HG03045 (cell line): ENCODE measurements at regions not wholly inside any gene's neighbourhood (a gene's known extent, or its start where the extent isn't known, plus 50 kb on each side); places are given as distances from the start of the nearest gene placed in this dataset.

Experiments used
- ATAC-seq: cut with Tn5 transposase; IDR thresholded peaks from one replicate; pipeline ENCODE4 v1.9.1; 2021; ENCODE audit warnings: mild to moderate bottlenecking, moderate library complexity; ENCODE audit not compliant: unreplicated experiment

DNA sequence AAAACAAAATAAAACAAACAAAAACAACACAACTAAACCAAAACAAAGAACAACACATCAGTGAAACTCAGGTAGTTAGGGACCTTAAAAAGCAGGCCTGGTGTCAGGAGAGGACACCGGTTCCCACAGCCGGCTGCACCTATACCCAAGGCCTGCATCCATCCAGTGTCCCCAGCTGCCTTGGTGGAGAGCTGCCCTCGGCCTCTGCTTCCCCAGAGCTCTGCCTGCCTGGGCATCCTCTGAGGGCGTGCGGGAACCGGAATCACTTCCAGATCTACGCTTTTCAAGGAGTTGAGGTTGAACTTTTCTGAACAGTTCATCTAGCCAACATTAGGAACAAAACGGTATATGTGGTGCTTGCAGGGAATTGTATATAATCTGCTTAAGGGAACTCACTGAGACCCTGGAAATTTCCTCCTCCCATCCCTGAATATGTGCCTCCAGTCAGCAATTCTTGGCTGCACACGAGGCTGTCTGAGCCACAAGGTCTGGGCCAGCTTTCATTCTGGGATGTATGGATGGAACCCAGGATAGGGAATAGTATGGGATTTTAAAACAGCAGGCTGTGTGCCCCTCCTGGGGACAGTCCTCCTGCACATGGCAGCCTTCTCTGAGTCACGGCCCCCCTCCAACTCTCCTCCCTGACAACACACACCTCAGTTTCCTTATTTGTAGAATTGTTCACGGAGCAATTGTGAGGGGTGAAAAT, 319.0 kb upstream of the RTL1 start:
- ATAC-seq: no peak

DNA sequence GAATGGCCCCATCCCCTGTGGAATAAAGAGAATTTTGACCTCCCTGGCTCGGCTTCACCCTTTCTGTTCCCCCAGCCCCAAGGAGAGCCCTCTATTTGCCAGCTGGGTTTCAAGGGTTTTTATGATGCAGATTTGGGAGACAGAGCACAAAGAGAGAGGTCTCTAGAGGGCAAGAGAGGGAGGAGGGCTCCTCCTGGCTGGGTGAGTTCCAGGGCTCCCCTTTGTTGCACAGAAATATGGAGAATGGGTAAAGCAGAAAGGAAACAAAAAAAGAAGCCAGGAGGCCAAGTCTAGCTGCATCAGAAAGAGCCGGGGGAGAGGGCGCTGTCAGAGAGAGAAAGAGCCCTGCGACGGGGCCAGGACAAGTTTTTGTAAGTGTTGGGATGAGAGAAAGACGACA, 319.6 kb upstream of the RTL1 start:
- ATAC-seq: no peak

DNA sequence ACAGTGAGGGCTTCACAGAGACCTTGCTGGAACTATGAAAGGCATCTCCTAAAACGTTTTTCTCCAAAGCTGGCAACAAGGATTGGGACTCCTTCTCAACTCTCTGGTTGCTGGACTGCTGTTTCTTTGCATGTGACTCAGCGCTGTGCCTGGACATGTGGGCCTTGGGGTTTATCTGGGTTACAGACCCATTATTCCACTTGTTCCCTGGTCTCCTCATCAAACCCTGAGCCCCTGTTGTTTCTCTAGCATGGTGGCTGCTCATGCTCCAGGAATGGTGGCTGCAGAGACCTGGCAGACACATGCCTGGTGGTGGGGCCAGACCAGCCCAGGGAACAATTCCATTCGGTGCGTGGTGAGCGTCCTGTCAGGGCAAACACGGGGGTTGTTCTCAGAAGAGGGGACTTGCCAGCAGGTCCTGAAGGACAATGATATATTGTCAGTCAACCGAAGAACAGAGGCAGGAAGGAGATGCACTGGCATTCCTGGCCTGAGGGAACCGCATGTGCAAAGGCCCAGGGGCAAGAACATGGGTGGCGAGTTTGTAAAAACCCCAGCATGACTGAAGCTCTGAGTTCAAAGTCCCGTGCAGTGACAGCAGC, 320.1 kb upstream of the RTL1 start:
- no peak for ATAC-seq

DNA sequence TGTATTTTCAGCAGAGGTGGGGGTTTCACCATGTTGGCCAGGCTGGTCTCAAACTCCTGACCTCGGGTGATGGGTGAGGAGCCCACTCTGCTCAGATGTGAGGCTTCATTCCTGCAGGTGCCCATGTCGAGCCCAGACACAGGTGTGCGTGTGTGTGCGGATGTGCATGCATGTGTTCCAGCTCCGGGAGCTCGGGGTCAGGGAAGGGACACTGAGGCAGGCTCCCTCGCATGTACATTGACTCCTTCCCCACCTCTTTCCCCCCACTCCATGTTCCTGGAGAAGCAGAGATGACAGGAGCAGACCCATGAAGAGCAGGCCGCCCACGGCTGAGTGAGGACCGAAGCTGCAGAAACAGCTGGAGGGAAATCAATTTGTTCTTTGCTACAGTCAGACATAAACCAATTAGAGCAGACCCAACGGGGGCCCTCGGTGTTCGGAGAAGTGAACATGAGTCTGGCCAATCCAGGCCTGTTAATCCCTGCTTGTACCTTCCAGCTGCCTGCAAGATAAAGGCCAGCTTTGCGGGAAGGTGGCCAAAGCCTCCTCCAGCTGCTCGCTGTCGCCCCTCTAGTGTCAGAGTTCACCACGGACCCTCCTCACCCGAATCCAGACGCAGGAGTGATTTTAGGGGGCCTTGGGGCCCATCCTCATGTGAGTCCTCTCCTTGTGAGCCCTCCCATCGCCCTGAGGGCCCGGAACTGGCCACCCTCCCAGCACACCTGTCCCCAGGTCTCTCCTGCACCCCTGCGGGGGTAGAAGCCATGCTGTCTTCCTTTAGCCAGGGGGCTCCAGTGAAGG, 321.0 kb upstream of the RTL1 start:
- ATAC-seq: no peak

DNA sequence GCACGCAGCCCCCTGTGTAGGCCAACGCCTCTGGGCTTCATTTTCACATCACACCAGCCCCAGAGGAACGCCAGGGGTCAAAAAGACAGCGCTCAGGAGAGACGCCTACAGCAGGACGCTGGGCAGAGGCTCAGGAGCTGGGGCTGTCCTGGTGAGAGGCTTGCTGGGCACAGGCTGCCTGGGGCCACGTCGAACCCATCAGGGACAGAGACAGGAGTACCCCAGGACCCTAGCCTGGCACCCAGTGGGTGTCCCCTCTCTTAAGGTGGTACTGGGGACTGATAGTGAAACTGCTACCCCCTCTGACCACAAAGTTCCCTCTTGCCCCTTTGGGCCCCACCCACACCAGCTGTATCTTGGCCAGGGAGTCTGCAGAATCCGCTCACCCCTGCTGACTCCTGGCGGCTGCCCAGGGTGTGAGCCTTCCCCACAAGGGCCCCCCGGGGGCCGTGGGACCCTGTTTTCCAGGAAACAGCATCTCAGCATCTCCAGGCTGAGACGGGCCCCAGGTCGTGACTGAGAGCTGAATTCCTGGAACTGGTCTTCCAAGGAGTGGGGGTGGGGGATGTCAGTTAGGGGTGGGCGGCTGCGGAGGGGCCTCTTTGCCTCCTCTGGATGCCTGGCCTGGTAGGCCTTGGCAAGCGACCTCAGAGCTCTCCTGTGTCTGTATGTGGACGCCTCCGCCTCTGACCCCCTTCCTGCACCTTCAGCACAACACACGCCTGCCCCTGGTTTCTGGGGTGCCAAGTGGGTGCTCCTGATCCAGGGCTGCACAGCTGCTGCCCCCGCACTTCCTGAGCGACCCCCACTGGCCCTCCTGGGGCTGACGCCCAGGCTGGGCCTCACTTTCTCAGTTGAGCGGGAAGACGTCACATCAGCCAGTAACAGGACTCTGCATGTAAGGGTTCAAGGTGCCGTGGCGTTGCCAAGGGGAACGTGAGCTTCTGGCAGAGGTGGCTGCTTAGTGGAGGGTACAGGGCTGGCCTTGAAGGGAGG, 321.9 kb upstream of the RTL1 start:
- no peak for ATAC-seq

DNA sequence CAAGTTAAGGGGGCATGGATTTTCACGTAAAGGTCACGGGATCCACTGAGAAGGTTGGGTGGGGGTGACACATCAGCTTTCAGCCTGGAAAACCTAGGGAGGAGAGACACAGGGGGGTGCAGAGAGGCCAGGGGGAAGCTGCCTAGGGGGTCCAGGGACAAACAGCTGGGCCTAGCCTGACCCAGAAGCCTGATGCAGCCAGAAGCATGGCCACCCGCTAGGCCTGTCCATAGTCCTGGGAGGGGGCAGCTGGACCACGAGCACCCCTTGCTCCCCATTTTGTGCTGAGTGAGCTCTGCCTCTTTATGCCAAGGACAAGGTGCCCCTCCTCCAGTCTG, 322.7 kb upstream of the RTL1 start:
- ATAC-seq: no peak

DNA sequence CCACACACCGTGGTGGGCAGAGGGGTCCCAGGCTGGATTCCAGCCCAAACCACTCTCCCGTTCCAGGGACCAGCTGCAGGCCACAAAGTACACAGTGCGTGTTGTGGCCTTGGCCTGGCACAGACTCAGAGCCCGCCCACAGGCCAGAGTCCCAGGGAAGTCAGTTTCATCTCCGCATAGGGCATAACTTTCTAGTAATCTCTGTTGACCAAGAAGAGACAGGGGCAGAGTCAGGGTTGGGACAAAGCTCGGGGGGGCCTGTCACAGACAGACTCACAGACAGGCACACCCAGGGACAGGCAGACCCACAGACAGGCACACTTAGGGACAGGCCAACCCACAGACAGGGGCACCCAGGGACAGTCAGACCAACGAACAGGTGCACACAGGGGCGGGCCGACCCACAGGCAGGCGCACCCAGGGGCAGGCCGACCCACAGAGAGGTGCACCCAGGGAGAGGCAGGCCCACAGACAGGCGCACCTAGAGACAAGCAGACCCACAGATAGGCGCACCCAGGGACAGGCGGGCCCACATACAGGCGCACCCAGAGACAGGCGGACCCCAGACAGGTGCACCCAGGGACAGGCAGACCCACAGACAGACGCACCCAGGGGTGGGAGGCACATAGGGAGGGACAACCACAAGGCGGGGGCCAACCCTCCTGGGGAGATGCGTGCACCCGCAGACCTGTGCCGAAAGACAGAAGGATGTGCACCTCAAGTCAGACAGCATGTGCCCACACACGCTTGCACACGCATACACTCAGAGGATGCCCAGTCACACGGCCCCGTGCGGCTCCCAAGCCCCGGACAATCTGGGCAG, 323.3 kb upstream of the RTL1 start:
- ATAC-seq: no peak

DNA sequence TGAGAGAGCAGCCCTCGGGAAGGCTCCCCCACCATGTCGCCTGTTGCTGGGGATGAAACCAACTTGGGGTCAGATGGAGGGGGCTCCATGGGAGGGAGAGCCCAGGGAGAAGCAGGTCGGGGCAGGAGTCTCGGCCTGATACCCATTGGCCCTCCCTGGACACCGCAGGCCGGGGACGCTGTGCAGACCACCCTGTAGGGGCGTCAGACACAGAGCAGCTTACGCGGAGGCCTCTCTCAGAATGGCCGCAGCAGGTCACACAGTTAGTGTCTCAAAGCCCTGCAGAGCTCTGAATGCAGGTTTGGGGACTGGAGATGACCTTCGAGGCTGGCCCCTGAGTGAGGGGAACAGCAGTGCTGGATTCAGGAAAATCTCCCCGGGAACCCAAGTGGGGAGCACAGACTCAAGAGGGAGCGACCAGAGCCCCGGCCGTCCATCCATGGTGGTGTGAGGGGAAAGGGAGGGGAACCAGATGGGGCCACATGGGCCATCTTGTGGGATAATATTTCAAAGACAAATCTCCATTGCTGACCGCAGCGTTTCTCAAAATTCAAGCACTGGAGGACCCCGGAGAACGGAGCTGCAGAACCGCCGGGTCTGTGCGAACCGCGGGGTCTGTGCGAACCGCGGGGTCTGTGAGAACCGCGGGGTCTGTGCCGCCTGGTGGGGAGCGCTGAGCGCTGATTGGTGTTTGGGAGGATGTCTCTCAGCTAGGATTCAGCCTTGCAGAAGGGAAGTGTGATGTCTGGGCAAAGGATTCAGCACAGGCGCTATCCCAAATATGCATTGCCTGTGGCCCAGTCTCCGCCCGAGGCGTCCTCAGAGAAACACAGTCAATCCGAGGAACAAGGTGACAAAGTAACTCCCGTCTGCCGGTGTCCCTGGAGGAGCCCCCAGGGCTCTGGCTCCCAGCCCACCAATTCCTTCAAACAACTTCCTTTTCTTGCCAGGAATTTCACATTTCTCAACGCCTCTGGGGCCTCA, 324.4 kb upstream of the RTL1 start:
- ATAC-seq: no peak

DNA sequence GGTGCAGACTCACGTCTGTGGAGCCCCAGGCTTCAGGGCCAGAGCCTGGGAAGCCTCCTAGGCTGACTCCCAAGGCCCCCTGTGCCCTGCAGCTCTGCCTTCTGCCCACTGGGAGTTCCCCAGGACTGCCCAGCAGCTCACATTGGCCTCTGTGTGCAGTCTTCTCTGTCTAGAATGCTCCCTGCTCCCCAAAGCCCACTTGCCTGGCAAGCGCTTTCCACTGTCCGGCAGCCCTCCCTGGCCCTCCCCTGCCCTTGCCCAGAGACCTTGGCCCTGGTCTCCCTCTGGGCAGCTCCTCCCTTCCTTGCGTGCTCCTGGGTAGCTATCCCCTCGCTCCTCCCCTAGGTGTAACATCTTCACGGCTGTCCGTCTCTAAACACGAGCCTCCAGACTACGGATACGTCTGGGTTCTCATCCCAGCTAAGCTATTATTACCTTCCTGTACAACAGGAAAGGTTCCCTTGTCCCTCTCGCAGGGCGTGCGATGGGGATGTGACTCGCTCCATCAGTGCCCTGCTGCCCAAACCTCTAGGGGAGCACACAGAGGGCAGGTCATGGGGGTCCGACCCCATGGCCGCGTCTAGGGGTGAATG, 325.5 kb upstream of the RTL1 start:
- ATAC-seq: no peak

DNA sequence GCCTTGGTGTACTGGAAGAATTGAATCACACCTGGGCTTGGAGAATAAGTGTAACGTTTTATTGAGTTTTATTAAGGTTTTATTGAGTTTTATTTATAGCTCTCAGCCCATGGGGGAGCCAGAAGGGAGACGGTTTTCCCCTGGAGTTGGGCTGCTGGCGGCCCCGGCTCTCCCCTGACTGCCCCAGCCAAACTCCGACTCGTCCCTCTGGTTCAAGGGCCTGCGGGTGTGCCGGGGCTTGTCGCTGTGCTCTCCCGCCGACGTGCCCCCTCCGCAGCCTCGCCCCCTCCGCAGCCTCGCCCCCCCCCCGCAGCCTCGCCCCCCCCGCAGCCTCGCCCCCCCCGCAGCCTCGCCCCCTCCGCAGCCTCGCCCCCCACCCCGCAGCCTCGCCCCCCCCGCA, 326.1 kb upstream of the RTL1 start:
- ATAC-seq: no peak

DNA sequence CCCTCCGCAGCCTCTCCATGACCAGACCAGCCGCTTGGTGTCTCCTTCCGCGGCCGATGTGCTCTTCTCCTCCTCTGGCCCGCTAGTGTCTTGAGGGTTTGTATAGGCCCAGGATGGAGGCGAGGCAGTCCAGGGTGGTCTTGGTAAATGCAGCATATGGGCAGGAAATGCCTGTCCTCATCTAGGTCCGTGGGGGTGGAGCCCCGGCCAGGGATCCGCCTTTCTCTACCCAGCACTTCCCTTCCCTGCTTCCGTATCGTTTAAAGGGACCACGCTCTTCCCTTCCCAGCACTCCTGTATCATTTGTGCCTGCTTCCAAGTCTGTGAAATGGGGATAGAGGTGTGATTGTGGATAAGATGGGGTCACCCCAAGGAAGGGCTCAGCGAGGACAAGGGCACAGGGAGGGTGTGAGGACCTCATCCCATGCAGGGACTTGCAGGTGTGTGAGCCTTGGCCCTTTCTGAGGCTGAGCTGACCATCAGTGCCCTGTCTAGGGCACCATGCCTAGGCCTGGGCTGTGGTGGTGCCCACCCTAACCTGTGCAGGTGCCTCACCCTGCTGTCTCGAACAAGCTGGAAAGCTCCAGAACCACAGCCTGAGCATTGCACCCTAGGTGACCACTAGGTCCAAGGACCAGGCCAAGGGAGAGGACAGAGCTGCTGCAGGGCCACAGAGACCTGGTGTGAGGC, 326.8 kb upstream of the RTL1 start:
- no peak for ATAC-seq

DNA sequence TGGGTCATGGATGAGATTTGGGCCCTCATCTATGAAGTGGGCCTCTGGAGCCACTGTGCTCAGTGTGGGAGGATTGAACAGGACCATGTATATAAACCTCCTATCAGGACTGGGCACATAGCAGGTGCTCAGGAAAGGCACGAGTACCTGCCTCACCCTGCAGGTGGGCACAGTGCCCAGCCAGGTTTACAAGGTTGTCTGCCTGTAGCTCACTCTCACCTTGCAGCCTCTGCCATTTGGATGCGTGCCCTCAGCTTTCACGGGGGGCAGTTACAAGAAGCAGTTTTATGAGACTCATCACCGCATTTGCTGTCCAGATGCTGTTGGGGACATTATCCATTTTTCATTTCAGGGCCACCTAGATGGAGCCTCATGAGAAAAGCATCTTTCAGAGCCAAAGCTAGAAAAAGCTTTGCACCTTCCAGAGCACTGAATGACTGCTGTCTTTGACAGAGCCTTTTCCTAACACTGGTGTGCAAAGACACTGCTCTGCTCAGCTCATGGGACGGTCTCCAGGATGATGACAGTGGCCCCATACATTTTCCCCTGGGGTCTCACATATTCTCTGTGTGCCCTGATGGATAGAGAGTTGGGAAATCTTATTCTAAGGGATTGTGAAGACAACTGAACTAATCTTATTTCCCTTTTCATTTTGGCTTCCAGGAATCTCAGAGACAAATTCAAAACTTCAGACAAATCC, 327.5 kb upstream of the RTL1 start:
- no peak for ATAC-seq

DNA sequence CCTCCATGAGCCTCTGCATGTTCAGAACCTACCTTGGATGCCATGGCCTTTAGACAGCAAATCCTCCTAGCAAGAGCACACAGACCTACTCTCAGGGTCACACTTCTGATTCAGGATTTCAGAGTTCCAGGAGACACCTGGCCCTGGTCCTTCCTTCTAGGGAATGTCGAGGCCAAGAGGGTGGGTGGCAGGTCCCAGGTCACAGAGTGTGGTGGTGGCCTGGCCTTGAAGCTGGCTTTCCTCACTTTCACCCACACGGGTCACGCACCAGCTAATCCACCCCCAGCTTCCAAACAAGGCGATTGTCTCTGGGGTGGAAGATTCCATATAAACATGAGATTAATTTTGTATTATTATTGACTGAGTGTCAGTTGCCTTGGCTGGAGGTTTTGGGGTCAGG, 328.3 kb upstream of the RTL1 start:
- ATAC-seq: no peak

DNA sequence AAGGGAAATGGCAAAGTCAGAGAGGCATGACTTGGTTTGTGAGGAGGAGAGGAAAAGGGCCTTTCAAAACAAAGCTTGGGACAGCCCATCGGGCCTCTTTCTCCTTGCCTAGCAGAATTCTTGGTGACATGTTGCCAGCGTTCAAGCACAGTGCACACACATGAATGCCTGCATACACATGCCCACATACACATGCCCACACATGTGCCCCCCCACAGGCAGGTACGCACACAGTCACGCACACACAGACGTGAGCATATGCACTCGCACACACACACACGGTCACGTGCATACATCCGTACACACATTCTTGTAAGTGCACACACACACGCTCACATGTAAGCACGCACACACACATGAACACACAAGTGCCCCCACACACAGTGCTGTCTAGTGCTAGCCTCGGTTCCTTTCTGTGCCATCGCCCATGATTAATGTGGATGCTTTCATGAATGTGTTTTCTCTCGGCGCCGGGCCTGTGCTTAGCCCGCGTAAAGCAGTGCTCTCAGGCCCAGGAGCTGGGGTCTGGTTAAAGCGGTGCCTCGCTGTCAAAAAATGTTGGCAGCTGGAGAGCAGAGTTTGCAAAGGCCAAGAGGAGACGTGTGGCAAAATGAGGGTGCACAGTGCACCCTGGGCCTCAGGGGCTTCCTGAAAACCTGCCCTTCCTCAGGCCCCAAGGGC, 328.8 kb upstream of the DIO3 start:
- ATAC-seq: no peak

DNA sequence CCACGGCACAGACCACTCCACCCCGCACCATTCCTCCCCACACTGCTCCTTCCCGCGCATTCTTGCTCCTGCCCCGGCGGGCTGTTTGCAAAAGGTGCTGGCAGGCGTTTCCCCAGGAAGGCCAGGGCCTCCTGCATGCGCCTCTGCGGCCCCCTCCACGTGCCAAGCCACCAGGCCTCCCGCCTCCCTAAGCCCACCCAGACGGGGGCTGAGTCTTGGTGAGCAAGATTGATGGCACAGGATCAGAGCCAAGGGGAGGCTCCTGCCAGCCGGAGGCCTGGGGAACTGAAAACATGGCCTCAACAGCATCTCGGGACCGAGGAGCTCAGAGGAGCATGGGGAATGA, 328.3 kb upstream of the DIO3 start:
- ATAC-seq: no peak

DNA sequence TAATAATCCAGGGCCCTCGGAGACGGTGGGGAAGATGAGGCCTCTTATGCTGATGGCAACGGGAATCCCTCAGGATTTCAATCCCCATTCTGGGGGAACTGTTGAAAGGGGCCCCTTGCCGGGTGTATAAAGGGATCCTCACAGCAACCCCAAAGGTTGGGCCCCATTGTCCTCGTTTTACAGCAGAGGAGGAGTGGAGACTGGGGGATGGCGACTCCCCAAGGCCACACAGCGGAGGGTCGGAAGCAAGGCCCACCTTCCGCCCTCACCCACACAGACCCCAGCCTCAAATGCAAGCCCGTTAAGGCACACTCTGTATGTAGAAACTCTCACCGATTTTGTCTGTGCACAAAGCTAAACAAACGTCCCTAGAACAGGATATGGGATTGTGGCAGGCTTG, 327.9 kb upstream of the DIO3 start:
- ATAC-seq: no peak

DNA sequence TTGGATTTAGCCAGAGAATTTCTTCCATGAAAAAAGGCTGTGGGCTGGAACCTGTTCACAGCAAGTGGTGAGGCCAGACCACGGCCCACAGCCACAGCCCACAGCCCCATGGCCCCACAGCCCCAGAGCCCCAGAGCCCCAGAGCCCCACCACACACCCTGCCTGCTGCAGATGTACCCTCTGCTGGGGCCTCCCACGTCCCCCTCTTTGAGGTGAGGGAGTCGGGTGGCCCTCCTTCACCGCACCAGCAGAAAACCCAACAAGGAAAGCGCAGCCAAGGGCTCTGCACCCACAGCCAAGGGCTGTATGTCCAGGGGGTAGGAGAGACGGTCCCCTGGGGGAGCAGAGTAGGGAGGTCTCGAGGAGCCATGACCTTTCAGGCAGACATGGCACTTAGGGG, 327.5 kb upstream of the DIO3 start:
- no peak for ATAC-seq
